ENCODE measurements at regions not wholly inside any gene's neighbourhood (a gene's known extent, or its start where the extent isn't known, plus 50 kb on each side); places are given as distances from the start of the nearest gene placed in this dataset.

DNA sequence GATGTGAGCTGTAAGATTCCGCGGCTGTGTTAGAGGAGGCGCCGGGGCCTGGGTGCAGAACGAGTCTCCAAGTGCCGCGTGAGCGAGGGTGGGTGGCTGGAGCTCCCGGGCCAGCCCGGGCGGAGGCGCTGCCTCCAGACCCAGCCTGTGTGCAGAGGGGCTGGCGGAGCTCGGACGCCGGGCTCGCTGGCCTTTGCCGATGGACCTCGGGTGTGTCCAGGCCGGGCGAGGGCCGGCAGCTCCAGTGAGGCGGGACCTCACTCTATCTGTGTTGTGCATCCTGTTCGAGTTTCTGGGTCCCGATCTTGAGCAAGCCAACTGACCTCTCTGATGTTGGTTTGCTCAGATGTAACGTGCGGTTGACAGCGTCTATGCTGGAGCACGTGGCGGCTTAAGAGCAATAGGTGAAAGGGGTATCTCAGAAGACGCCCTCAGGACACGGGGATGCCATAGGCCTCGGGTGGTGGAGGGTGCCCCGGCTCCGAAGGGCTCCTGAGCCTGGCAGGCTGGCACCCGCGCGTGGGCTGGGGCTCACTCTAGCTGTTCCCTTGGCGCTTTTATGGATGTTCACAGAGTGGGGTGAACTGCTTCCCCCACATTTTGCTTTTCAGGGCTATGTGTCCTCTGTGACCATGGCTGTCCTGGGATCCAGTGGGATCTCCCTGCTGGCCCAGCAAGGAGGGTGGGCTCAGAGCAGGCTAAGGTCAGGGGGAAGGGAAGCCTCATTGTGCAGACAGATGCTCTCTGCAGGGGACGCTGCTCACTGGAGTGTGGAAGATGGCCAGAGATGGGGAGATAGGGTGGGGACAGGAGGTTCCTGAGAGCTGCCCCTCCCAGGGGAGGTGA is 69.8 kb downstream of the MRPL36 start:
- H3K27me3 ChIP-seq (ENCODE audit: low read depth): peaks cover 68% of the 10 kb centered on the region
- TF ChIP-seq, protein P1, sequence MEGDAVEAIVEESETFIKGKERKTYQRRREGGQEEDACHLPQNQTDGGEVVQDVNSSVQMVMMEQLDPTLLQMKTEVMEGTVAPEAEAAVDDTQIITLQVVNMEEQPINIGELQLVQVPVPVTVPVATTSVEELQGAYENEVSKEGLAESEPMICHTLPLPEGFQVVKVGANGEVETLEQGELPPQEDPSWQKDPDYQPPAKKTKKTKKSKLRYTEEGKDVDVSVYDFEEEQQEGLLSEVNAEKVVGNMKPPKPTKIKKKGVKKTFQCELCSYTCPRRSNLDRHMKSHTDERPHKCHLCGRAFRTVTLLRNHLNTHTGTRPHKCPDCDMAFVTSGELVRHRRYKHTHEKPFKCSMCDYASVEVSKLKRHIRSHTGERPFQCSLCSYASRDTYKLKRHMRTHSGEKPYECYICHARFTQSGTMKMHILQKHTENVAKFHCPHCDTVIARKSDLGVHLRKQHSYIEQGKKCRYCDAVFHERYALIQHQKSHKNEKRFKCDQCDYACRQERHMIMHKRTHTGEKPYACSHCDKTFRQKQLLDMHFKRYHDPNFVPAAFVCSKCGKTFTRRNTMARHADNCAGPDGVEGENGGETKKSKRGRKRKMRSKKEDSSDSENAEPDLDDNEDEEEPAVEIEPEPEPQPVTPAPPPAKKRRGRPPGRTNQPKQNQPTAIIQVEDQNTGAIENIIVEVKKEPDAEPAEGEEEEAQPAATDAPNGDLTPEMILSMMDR (IDR thresholded peaks at IDR 0.05; ENCODE audit: borderline replicate concordance): no peak
- no peaks in the 10 kb centered on the region for H3K4me1 ChIP-seq
- no peak overlapping the region for H3K4me3 ChIP-seq
- H3K36me3 ChIP-seq: no peaks in the 10 kb centered on the region
- no peak overlapping the region for H3K27ac ChIP-seq (replicated peaks)
- no peak for DNase-seq
- intact Hi-C loops (cut with micrococcal nuclease): no loop called here
- H3K9me3 ChIP-seq (replicated peaks): no peaks in the 10 kb centered on the region

DNA sequence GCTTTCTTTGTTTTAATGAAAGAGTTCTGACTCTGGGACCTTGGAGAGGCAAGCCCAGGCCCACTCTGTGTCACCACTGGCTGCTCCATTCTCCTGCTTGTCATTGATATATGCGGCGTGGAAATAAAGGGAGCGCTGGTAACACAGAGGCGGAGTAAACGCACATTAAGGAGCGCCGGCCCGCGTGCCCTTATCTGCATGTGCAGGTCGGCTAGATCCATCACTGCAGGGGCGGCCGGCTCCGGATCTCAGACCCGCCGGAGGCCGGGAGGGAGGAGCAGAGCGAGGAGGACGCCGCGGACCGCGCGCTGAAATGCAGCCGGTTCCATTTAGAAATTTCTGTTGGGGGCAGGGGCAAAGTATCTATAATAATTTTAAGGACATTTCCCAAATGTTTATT is 70.8 kb downstream of the MRPL36 start:
- intact Hi-C loops (cut with micrococcal nuclease): no loop called here
- no peak for DNase-seq
- H3K36me3 ChIP-seq: no peaks in the 10 kb centered on the region
- H3K4me1 ChIP-seq: no peaks in the 10 kb centered on the region
- peaks cover 66% of the 10 kb centered on the region for H3K27me3 ChIP-seq (ENCODE audit: low read depth)
- TF ChIP-seq, protein P1 (IDR thresholded peaks at IDR 0.05; ENCODE audit: borderline replicate concordance): no peak
- no peak overlapping the region for H3K27ac ChIP-seq (replicated peaks)
- no peak overlapping the region for H3K4me3 ChIP-seq
- H3K9me3 ChIP-seq (replicated peaks): no peaks in the 10 kb centered on the region

DNA sequence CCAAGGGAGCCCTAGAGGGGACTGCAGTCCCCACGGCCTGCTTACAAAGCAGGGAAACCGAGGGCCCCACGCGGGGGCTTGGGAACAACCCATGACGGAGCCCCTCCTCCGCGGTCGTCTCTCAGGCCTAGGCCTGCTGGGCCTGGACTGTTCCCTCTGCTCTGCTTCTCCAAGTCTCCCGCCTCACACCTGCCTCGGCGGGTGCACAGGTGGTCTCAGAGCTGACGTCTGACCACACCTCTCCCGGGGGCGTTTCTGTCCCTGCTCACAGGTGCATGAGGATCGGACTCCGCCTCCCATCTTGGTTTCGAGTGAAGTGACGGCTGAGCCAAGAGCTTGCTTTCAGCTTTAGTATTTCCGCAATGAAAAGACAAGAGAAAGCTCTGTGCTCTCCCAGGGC is 72.1 kb downstream of the MRPL36 start:
- DNase-seq: no peak
- intact Hi-C loops (cut with micrococcal nuclease): no loop called here

DNA sequence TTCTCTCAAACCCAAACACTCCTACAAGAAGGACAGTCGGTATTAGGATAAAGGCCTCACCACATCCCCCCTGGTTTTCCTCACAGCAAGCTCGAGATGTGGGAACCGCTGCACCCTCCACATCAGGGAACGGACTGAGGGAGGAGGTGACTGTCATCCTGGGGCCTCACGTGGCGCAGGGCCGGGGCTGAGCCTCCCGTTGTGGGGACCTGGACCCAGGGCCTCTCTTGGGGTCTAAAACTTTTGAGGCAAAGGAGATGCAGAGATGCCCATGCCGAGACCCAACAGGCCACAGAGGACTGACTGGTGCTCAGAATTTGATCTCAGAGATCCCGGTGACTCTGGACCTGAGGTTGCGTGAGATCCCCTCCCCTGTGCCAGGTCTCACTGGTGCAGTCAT is 72.7 kb downstream of the MRPL36 start:
- H3K4me1 ChIP-seq: no peaks in the 10 kb centered on the region
- H3K36me3 ChIP-seq: no peaks in the 10 kb centered on the region
- H3K9me3 ChIP-seq (replicated peaks): no peaks in the 10 kb centered on the region
- intact Hi-C loops (cut with micrococcal nuclease): no loop called here
- DNase-seq: no peak
- TF ChIP-seq, protein P1 (IDR thresholded peaks at IDR 0.05; ENCODE audit: borderline replicate concordance): no peak
- H3K4me3 ChIP-seq: no peak overlapping the region
- H3K27ac ChIP-seq (replicated peaks): no peak overlapping the region
- H3K27me3 ChIP-seq (ENCODE audit: low read depth): peaks cover 72% of the 10 kb centered on the region

More for the DNA sequence above, 72.1 kb downstream of the MRPL36 start:
- H3K4me1 ChIP-seq: no peaks in the 10 kb centered on the region
- no peaks in the 10 kb centered on the region for H3K9me3 ChIP-seq (replicated peaks)
- no peak overlapping the region for H3K27ac ChIP-seq (replicated peaks)
- no peak overlapping the region for H3K4me3 ChIP-seq
- TF ChIP-seq, protein P1 (IDR thresholded peaks at IDR 0.05; ENCODE audit: borderline replicate concordance): no peak
- H3K36me3 ChIP-seq: no peaks in the 10 kb centered on the region
- peaks cover 72% of the 10 kb centered on the region for H3K27me3 ChIP-seq (ENCODE audit: low read depth)

DNA sequence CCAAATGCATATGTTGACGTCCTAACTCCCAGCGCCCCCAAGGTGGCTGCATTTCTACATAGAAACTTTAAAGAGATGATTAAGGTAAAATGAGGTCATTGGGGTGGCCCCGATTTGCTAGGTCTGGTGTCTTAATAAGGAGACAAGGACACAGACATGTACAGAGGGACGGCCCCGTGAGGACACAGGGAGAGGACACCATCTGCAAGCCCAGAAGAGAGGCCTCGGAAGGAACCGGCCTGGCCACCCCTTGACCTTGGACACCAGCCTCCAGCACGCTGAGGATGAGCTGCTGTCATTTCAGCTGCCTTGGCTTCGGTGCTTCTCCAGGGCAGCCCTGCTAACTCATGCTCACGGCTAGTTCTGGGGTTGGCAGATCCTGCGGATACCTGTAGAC is 73.2 kb downstream of the MRPL36 start:
- H3K36me3 ChIP-seq: no peaks in the 10 kb centered on the region
- H3K27me3 ChIP-seq (ENCODE audit: low read depth): peaks cover 76% of the 10 kb centered on the region
- TF ChIP-seq, protein P1 (IDR thresholded peaks at IDR 0.05; ENCODE audit: borderline replicate concordance): no peak
- H3K27ac ChIP-seq (replicated peaks): no peak overlapping the region
- no peaks in the 10 kb centered on the region for H3K4me1 ChIP-seq
- intact Hi-C loops (cut with micrococcal nuclease): no loop called here
- no peaks in the 10 kb centered on the region for H3K9me3 ChIP-seq (replicated peaks)
- DNase-seq: no peak
- H3K4me3 ChIP-seq: no peak overlapping the region
